KMS-11 (cell line): ENCODE measurements at regions not wholly inside any gene's neighbourhood (a gene's known extent, or its start where the extent isn't known, plus 50 kb on each side); places are given as distances from the start of the nearest gene placed in this dataset.

Source experiments
- H2AFZ ChIP-seq: fragments of 200-600 bp; sonication (generic); 2 replicates; pipeline ENCODE4 v1.6.1; 2016; ENCODE audit warnings: antibody characterized with exemption, mixed run types, low read depth
- H3K27ac ChIP-seq: fragments of 200-600 bp; sonication (generic); 2 replicates; pipeline ENCODE4 v1.6.1; 2016; ENCODE audit warnings: mild to moderate bottlenecking, mixed run types
- H3K27me3 ChIP-seq: fragments of 200-600 bp; sonication (generic); 2 replicates; pipeline ENCODE4 v1.6.1; 2017; ENCODE audit warnings: mild to moderate bottlenecking, low read depth, mixed run types, moderate library complexity; ENCODE audit not compliant: insufficient read depth
- H3K36me3 ChIP-seq: fragments of 200-600 bp; sonication (generic); 2 replicates; pipeline ENCODE4 v1.6.1; 2017; ENCODE audit warnings: mild to moderate bottlenecking, mixed run types; ENCODE audit not compliant: insufficient read depth
- H3K4me1 ChIP-seq: fragments of 200-600 bp; sonication (generic); 2 replicates; pipeline ENCODE4 v1.6.1; 2016; ENCODE audit warnings: mild to moderate bottlenecking, low read depth, mixed run types; ENCODE audit not compliant: poor library complexity, severe bottlenecking
- H3K4me2 ChIP-seq: fragments of 200-600 bp; sonication (generic); 2 replicates; pipeline ENCODE4 v1.7.0; 2016; ENCODE audit warnings: mild to moderate bottlenecking, mixed run types
- H3K4me3 ChIP-seq: fragments of 200-600 bp; sonication (generic); IDR thresholded peaks from 2 replicates; pipeline ENCODE4 v1.6.1; 2017; ENCODE audit warnings: low read depth, low read length, mixed read lengths; ENCODE audit not compliant: insufficient read depth
- H3K79me2 ChIP-seq: fragments of 200-600 bp; sonication (generic); 2 replicates; pipeline ENCODE4 v1.6.1; 2016; ENCODE audit warnings: low read depth, mixed run types; ENCODE audit not compliant: insufficient read depth
- H3K9ac ChIP-seq: fragments of 200-600 bp; sonication (generic); 2 replicates; pipeline ENCODE4 v1.6.1; 2016; ENCODE audit warnings: mild to moderate bottlenecking, mixed run types
- H4K20me1 ChIP-seq: fragments of 200-600 bp; sonication (generic); 2 replicates; pipeline ENCODE4 v1.6.1; 2016; ENCODE audit warnings: mild to moderate bottlenecking, mixed run types; ENCODE audit not compliant: insufficient read depth
- CTCF ChIP-seq: fragments of 200-600 bp; sonication (generic); conservative IDR thresholded peaks from 2 replicates; pipeline ENCODE4 v1.6.1; 2017; ENCODE audit warnings: low read depth, mild to moderate bottlenecking, antibody characterized with exemption, low read length, moderate library complexity, mixed read lengths

GRCh38 chr2:155622443-155622842 is 710.1 kb downstream of the NR4A2 start:
- Histone ChIP-seq H2AFZ (no peak overlapping the region), H3K36me3 (no peaks in the 10 kb centered on the region), H3K4me3 (no peak overlapping the region), H3K9ac (no peak overlapping the region), H3K79me2 (no peaks in the 10 kb centered on the region), H4K20me1 (no peaks in the 10 kb centered on the region), H3K27me3 (no peaks in the 10 kb centered on the region), H3K27ac (no peak overlapping the region), H3K4me1 (peaks cover 14% of the 10 kb centered on the region), H3K4me2 (no peak overlapping the region)
- TF ChIP-seq CTCF, result no peak

- H3K36me3 ChIP-seq, result no peaks in the 10 kb centered on the region
- H3K4me3 ChIP-seq, result no peak overlapping the region
- H3K4me1 ChIP-seq, result no peaks in the 10 kb centered on the region
- TF ChIP-seq CTCF, result no peak
- no peak overlapping the region for H3K9ac ChIP-seq
- no peaks in the 10 kb centered on the region for H3K27me3 ChIP-seq
- H3K27ac ChIP-seq, result no peak overlapping the region
- H3K4me2 ChIP-seq, result no peak overlapping the region
- H2AFZ ChIP-seq, result no peak overlapping the region
- no peaks in the 10 kb centered on the region for H3K79me2 ChIP-seq
- no peaks in the 10 kb centered on the region for H4K20me1 ChIP-seq
Observed at GRCh38 chr2:155600914-155601760, 731.4 kb downstream of the NR4A2 start.

GRCh38 chr2:155600296-155600695 is 732.2 kb downstream of the NR4A2 start:
- no peaks in the 10 kb centered on the region for H3K36me3 ChIP-seq
- no peak overlapping the region for H2AFZ ChIP-seq
- no peaks in the 10 kb centered on the region for H4K20me1 ChIP-seq
- no peak overlapping the region for H3K27ac ChIP-seq
- H3K4me1 ChIP-seq, result no peaks in the 10 kb centered on the region
- no peak overlapping the region for H3K9ac ChIP-seq
- no peak overlapping the region for H3K4me3 ChIP-seq
- no peak overlapping the region for H3K4me2 ChIP-seq
- TF ChIP-seq CTCF, result no peak
- H3K79me2 ChIP-seq, result no peaks in the 10 kb centered on the region
- no peaks in the 10 kb centered on the region for H3K27me3 ChIP-seq

DNA sequence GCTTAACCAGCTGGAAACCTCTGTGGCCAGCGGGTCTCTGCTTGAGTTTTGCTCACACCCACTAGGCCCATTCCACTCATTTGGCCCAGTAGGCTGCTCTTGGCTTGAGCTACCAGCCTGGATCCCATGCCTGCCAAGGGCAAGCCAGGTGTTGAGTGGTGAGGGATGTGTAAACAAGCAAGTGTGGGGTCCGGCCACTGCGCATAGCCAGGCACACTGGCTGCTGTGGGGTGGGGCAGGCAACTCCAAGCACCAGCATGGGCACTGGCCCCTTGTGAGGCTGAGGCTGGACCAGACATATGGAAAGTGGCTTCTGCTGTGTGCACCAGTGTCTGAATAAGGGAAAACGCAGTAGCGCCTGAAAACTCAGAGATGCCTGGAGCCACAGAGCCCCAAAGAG is 732.7 kb downstream of the NR4A2 start:
- H2AFZ ChIP-seq, result no peak overlapping the region
- no peak for TF ChIP-seq CTCF
- H3K36me3 ChIP-seq, result no peaks in the 10 kb centered on the region
- H3K4me3 ChIP-seq, result no peak overlapping the region
- no peaks in the 10 kb centered on the region for H3K4me1 ChIP-seq
- no peak overlapping the region for H3K27ac ChIP-seq
- no peaks in the 10 kb centered on the region for H4K20me1 ChIP-seq
- no peak overlapping the region for H3K9ac ChIP-seq
- no peak overlapping the region for H3K4me2 ChIP-seq
- no peaks in the 10 kb centered on the region for H3K27me3 ChIP-seq
- no peaks in the 10 kb centered on the region for H3K79me2 ChIP-seq
